OCI-LY3 (cell line): ENCODE measurements at regions not wholly inside any gene's neighbourhood (a gene's known extent, or its start where the extent isn't known, plus 50 kb on each side); places are given as distances from the start of the nearest gene placed in this dataset.
"Not testable (repeated sequence)": the region's sequence is repeated elsewhere in the genome, so short reads cannot be mapped to it uniquely, and the experiment has no call there.

ENCODE experiments used
- H2AFZ ChIP-seq: fragments of 200-600, 300-600 bp; shearing (Covaris generic); 2 replicates; pipeline ENCODE4 v1.6.0; 2014; ENCODE audit warnings: antibody characterized with exemption, low read depth, low read length
- H3K27ac ChIP-seq: fragments of 200-600, 300-600 bp; sonication (generic); 2 replicates; pipeline ENCODE4 v1.5.1; 2014; ENCODE audit warnings: mild to moderate bottlenecking, low read length, moderate library complexity, mixed read lengths
- H3K27me3 ChIP-seq: fragments of 200-600, 300-600 bp; sonication (generic); 2 replicates; pipeline ENCODE4 v1.6.1; 2014; ENCODE audit warnings: low read depth, low read length, mixed read lengths
- H3K36me3 ChIP-seq: fragments of 200-600, 300-600 bp; sonication (generic); replicated peaks from 2 replicates; pipeline ENCODE3; 2014; ENCODE audit warnings: low read depth, low read length, mixed read lengths
- H3K4me1 ChIP-seq: fragments of 300-600, 200-600 bp; sonication (generic); 2 replicates; pipeline ENCODE4 v1.6.1; 2014; ENCODE audit warnings: low read length, mixed read lengths
- H3K4me2 ChIP-seq: fragments of 200-600, 300-600 bp; sonication (generic); 2 replicates; pipeline ENCODE4 v1.6.1; 2014; ENCODE audit warnings: low read length, mixed read lengths
- H3K4me3 ChIP-seq: fragments of 300-600, 200-600 bp; sonication (generic); 2 replicates; pipeline ENCODE4 v1.5.1; 2014; ENCODE audit warnings: antibody characterized with exemption, mild to moderate bottlenecking, low read length, moderate library complexity
- H3K79me2 ChIP-seq: fragments of 300-600, 200-600 bp; shearing (Covaris generic); 2 replicates; pipeline ENCODE4 v1.6.1; 2014; ENCODE audit warnings: mild to moderate bottlenecking, low read length, mixed read lengths
- H3K9ac ChIP-seq: fragments of 300-600, 200-600 bp; shearing (Covaris generic); 2 replicates; pipeline ENCODE4 v1.6.0; 2014; ENCODE audit warnings: mild to moderate bottlenecking, low read length, moderate library complexity
- H3K9me3 ChIP-seq: fragments of 200-600, 300-600 bp; shearing (Covaris generic); 2 replicates; pipeline ENCODE4 v1.6.1; 2014; ENCODE audit warnings: low read length, mixed read lengths; ENCODE audit not compliant: insufficient read depth
- H4K20me1 ChIP-seq: fragments of 200-600, 300-600 bp; sonication (generic); 2 replicates; pipeline ENCODE4 v1.6.1; 2016; ENCODE audit warnings: low read length, mixed read lengths; ENCODE audit not compliant: insufficient read depth
- EZH2phosphoT487 ChIP-seq: fragments of 200-600 bp; shearing (Covaris generic); IDR thresholded peaks from 2 replicates; pipeline ENCODE4 v1.6.1; 2018; ENCODE audit warnings: antibody characterized with exemption, mixed run types, low read depth
- TF ChIP-seq, protein P1 (sequence below): fragments of 200-600, 300-600 bp; sonication (generic); IDR thresholded peaks from 2 replicates; pipeline ENCODE4 v1.5.1; 2014; ENCODE audit warnings: antibody characterized with exemption, low read length, low read depth

DNA sequence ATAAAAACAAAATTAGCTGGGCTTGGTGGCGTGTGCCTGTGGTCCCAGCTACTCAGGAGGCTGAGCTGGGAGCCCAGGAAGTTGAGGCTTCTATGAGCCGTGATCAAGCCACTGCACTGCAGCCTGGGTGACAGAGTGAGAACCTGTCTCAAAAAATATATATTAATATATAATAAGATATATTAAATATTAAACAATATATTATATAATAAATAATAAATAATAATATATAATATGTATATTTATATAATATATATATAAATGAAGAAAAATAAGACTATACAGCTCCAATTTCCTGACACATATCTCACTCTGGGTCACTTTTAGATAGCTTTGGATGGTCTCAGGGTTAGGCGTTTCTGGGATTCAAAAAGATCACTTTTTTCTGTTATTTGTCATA lies 74.2 kb upstream of the DPPA4 start:
- Histone ChIP-seq H3K9ac (no peak overlapping the region), H3K79me2 (no peaks in the 10 kb centered on the region), H3K27me3 (no peaks in the 10 kb centered on the region), H3K27ac (no peak overlapping the region), H3K9me3 (no peaks in the 10 kb centered on the region), H3K4me2 (no peak overlapping the region), H2AFZ (no peak overlapping the region), H3K4me1 (no peaks in the 10 kb centered on the region), H3K4me3 (no peak overlapping the region), H4K20me1 (no peaks in the 10 kb centered on the region), H3K36me3 (no peaks in the 10 kb centered on the region)
- TF ChIP-seq, protein P1, sequence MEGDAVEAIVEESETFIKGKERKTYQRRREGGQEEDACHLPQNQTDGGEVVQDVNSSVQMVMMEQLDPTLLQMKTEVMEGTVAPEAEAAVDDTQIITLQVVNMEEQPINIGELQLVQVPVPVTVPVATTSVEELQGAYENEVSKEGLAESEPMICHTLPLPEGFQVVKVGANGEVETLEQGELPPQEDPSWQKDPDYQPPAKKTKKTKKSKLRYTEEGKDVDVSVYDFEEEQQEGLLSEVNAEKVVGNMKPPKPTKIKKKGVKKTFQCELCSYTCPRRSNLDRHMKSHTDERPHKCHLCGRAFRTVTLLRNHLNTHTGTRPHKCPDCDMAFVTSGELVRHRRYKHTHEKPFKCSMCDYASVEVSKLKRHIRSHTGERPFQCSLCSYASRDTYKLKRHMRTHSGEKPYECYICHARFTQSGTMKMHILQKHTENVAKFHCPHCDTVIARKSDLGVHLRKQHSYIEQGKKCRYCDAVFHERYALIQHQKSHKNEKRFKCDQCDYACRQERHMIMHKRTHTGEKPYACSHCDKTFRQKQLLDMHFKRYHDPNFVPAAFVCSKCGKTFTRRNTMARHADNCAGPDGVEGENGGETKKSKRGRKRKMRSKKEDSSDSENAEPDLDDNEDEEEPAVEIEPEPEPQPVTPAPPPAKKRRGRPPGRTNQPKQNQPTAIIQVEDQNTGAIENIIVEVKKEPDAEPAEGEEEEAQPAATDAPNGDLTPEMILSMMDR: no peak
- no peak for TF ChIP-seq EZH2phosphoT487

DNA sequence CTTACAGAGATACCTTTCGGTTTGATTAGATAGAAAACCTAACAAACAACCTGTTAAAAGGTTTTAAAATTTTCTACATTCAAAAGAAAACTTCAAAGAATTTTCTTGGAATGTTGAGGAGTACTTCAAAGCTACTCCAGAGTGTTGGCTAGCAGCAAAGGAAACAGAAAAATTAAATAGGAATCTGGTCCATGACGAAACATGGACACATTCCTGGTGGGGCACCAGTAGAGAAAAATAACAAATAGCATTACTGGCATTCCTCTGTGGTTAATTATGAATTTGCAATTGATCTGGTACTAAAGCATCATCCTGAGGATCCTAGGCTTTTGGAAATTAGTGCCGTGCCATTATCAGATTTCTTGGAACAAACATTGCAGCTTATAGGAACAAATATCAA lies 59.5 kb upstream of the DPPA4 start:
- H3K4me1 ChIP-seq: peaks cover 26% of the 10 kb centered on the region
- H3K36me3 ChIP-seq: no peaks in the 10 kb centered on the region
- H3K4me2 ChIP-seq: no peak overlapping the region
- TF ChIP-seq, protein P1: no peak
- TF ChIP-seq EZH2phosphoT487: no peak
- no peaks in the 10 kb centered on the region for H3K27me3 ChIP-seq
- H3K79me2 ChIP-seq: no peaks in the 10 kb centered on the region
- no peak overlapping the region for H2AFZ ChIP-seq
- no peak overlapping the region for H3K4me3 ChIP-seq
- no peak overlapping the region for H3K9ac ChIP-seq
- no peaks in the 10 kb centered on the region for H3K9me3 ChIP-seq
- H3K27ac ChIP-seq: no peak overlapping the region
- H4K20me1 ChIP-seq: no peaks in the 10 kb centered on the region

DNA sequence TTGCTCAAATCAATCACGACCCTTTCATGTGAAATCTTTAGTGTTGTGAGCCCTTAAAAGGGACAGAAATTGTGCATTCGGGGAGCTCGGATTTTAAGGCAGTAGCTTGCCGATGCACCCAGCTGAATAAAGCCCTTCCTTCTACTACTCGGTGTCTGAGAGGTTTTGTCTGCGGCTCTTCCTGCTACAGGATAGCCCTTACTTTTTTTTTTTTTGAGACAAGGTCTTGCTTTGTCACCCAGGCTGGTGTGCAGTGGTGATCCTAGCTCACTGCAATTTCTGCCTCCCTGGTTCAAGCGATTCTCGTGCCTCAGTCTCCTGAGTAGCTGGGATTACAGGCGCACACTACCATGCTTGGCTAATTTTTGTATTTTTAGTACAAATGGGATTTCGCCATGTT lies 56.4 kb upstream of the DPPA4 start:
- H3K4me3 ChIP-seq: peak overlapping the region; percentile 58
- H3K4me1 ChIP-seq: peaks cover 29% of the 10 kb centered on the region
- not testable (repeated sequence) for H3K9me3 ChIP-seq, H4K20me1 ChIP-seq, H3K79me2 ChIP-seq, H3K27me3 ChIP-seq, H3K36me3 ChIP-seq
- H3K27ac ChIP-seq: peak overlapping the region; percentile 99
- H3K9ac ChIP-seq: peak overlapping the region; percentile 72
- peak overlapping the region; percentile 57 for H3K4me2 ChIP-seq
- H2AFZ ChIP-seq: 0 out of 2 replicates have a peak overlapping the region, but pooled peaks have one; percentile 60

DNA sequence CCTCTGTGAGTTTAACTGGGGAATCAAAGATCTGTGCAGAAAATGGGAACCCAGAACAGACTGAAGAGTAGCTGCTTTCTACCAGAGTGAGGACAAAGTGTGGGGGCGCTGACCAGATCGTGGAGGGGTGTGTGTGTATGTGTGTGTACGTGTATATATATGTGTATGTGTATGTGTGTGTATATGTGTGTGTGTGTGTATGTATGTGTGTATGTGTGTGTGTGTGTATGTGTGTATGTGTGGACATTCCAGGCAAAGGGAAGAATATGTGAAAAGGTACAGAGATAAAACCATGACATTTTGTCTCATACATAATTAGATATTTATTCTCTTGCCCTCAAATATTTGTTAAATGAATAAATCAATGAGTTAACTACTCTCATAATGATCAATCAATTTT lies 54.9 kb upstream of the DPPA4 start:
- H4K20me1 ChIP-seq: no peaks in the 10 kb centered on the region
- H3K79me2 ChIP-seq: no peaks in the 10 kb centered on the region
- no peaks in the 10 kb centered on the region for H3K36me3 ChIP-seq
- no peak for TF ChIP-seq EZH2phosphoT487
- TF ChIP-seq, protein P1: no peak
- H3K4me2 ChIP-seq: 0 out of 2 replicates have a peak overlapping the region, but pooled peaks have one; percentile 20
- H3K9me3 ChIP-seq: no peaks in the 10 kb centered on the region
- H3K4me1 ChIP-seq: peaks cover 29% of the 10 kb centered on the region
- H3K27ac ChIP-seq: no peak overlapping the region; the same call in 1 of the 2 replicates
- H3K27me3 ChIP-seq: no peaks in the 10 kb centered on the region
- no peak overlapping the region; the same call in 1 of the 2 replicates for H3K9ac ChIP-seq
- H2AFZ ChIP-seq: peak overlapping the region; percentile 36; the same call in 1 of the 2 replicates
- no peak overlapping the region for H3K4me3 ChIP-seq

DNA sequence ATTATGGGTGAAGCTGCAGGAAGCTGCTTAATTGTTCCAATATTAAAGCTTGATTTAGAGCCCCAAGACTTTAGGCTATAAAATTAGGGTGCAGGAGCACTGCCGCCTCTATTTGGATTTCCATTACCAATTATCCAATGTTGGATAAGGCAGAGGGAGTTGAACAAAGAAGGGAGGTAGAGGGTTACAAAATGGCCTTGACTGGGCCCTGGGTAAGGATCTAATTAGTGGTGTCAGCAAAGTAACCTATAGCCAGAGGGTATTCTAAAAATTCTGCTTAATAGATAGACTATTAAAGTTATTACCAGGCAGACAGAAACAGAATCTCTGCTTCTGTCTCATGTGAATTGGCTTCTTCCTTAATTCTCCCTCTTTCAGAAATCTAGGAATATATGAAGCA lies 50.3 kb upstream of the DPPA4 start:
- TF ChIP-seq, protein P1: no peak
- no peak for TF ChIP-seq EZH2phosphoT487

More for the DNA sequence above, 50.3 kb upstream of the DPPA4 start:
- Histone ChIP-seq H3K27me3 (no peaks in the 10 kb centered on the region), H3K4me1 (peaks cover 11% of the 10 kb centered on the region), H3K9ac (no peak overlapping the region), H3K36me3 (no peaks in the 10 kb centered on the region), H2AFZ (no peak overlapping the region), H3K4me3 (no peak overlapping the region), H4K20me1 (no peaks in the 10 kb centered on the region), H3K27ac (no peak overlapping the region), H3K9me3 (no peaks in the 10 kb centered on the region), H3K79me2 (no peaks in the 10 kb centered on the region), H3K4me2 (no peak overlapping the region)
